ENCODE measurements at regions not wholly inside any gene's neighbourhood (a gene's known extent, or its start where the extent isn't known, plus 50 kb on each side); places are given as distances from the start of the nearest gene placed in this dataset.

GRCh38 chr17:64767269-64767997 is 105.3 kb upstream of the SMURF2 start:
- H3K4me1 ChIP-seq (ENCODE audit: control insufficient read depth, extremely low read depth, insufficient read depth, low read length), result no peaks in the 10 kb centered on the region
- no peak overlapping the region for H3K9ac ChIP-seq (ENCODE audit: control insufficient read depth, extremely low read depth, insufficient read depth, low read length)
- peaks cover 12 to 13% of the 10 kb centered on the region in 2 experiments for H3K36me3 ChIP-seq (ENCODE audit: control insufficient read depth in 2 of 2, extremely low read depth in 1 of 2, insufficient read depth in 2 of 2, low read length in 2 of 2)
- no peaks in the 10 kb centered on the region for H3K9me3 ChIP-seq (ENCODE audit: control insufficient read depth, low read depth, low read length)
- TF ChIP-seq EZH2 (IDR thresholded peaks at IDR 0.05; ENCODE audit: low read length), result no peak
- no peak for TF ChIP-seq CTCF (optimal IDR thresholded peaks at IDR 0.05 in 1 of 3, IDR thresholded peaks at IDR 0.05 in 1 of 3, conservative IDR thresholded peaks at IDR 0.05 in 1 of 3; ENCODE audit: extremely low read depth in 1 of 3, insufficient read depth in 2 of 3, low read length in 3 of 3)
- dilution Hi-C loops (cut with MboI; ENCODE audit: extremely low pct_ligation_motif_present, low sequenced_read_pairs), result no loop called here
- no peak overlapping the region for H3K4me2 ChIP-seq (ENCODE audit: control insufficient read depth, extremely low read depth, insufficient read depth, low read depth, low read length)
- no peak overlapping the region for H3K27ac ChIP-seq (ENCODE audit: control insufficient read depth, insufficient read depth, low read length)
- FAIRE-seq, result no peak
- H2AFZ ChIP-seq (ENCODE audit: control insufficient read depth, low read length), result no peak overlapping the region
- no peaks in the 10 kb centered on the region for H4K20me1 ChIP-seq (ENCODE audit: control insufficient read depth, extremely low read depth, insufficient read depth, low read length)
- no peaks in the 10 kb centered on the region for H3K9me1 ChIP-seq (ENCODE audit: control insufficient read depth, extremely low read depth, insufficient read depth, low read length)
- H3K4me3 ChIP-seq (ENCODE audit: control insufficient read depth in 2 of 3, extremely low read depth in 1 of 3, insufficient read depth in 2 of 3, low read depth in 1 of 3, low read length in 3 of 3), result no peak overlapping the region
- no peaks in the 10 kb centered on the region for H3K27me3 ChIP-seq (ENCODE audit: control insufficient read depth, extremely low read depth, insufficient read depth, low read length)
- peaks cover 4% of the 10 kb centered on the region for H3K79me2 ChIP-seq (ENCODE audit: control insufficient read depth, insufficient read depth, low read length)
- no peak for DNase-seq (ENCODE audit: low read depth, low spot score)

- dilution Hi-C loops (cut with MboI; ENCODE audit: extremely low pct_ligation_motif_present, low sequenced_read_pairs), result no loop called here
- Histone ChIP-seq H3K9me1 (ENCODE audit: control insufficient read depth, extremely low read depth, insufficient read depth, low read length) (no peaks in the 10 kb centered on the region), H3K9ac (ENCODE audit: control insufficient read depth, extremely low read depth, insufficient read depth, low read length) (no peak overlapping the region), H3K27ac (ENCODE audit: control insufficient read depth, insufficient read depth, low read length) (no peak overlapping the region), H4K20me1 (ENCODE audit: control insufficient read depth, extremely low read depth, insufficient read depth, low read length) (no peaks in the 10 kb centered on the region), H3K36me3 (ENCODE audit: control insufficient read depth in 2 of 2, extremely low read depth in 1 of 2, insufficient read depth in 2 of 2, low read length in 2 of 2) (peaks cover 12 to 13% of the 10 kb centered on the region in 2 experiments), H3K4me3 (ENCODE audit: control insufficient read depth in 2 of 3, extremely low read depth in 1 of 3, insufficient read depth in 2 of 3, low read depth in 1 of 3, low read length in 3 of 3) (no peak overlapping the region), H3K27me3 (ENCODE audit: control insufficient read depth, extremely low read depth, insufficient read depth, low read length) (no peaks in the 10 kb centered on the region), H3K9me3 (ENCODE audit: control insufficient read depth, low read depth, low read length) (no peaks in the 10 kb centered on the region), H2AFZ (ENCODE audit: control insufficient read depth, low read length) (no peak overlapping the region), H3K4me2 (ENCODE audit: control insufficient read depth, extremely low read depth, insufficient read depth, low read depth, low read length) (no peak overlapping the region), H3K4me1 (ENCODE audit: control insufficient read depth, extremely low read depth, insufficient read depth, low read length) (no peaks in the 10 kb centered on the region), H3K79me2 (ENCODE audit: control insufficient read depth, insufficient read depth, low read length) (peaks cover 2% of the 10 kb centered on the region)
- FAIRE-seq (no peak), DNase-seq (ENCODE audit: low read depth, low spot score) (no peak)
- TF ChIP-seq CTCF (optimal IDR thresholded peaks at IDR 0.05 in 1 of 3, IDR thresholded peaks at IDR 0.05 in 1 of 3, conservative IDR thresholded peaks at IDR 0.05 in 1 of 3; ENCODE audit: extremely low read depth in 1 of 3, insufficient read depth in 2 of 3, low read length in 3 of 3), result no peak
- no peak for TF ChIP-seq EZH2 (IDR thresholded peaks at IDR 0.05; ENCODE audit: low read length)
Measured at GRCh38 chr17:64765191-64765889, 103.2 kb upstream of the SMURF2 start.

Data from keratinocyte (primary cell).